ENCODE measurements at regions not wholly inside any gene's neighbourhood (a gene's known extent, or its start where the extent isn't known, plus 50 kb on each side); places are given as distances from the start of the nearest gene placed in this dataset.

GRCh38 chr7:80313716-80314115, 179.1 kb downstream of the GNAI1 start:
- intact Hi-C loops (cut with DNase I), result no loop called here
- H3K4me3 ChIP-seq, result no peak overlapping the region

GRCh38 chr7:80313067-80313626, 178.5 kb downstream of the GNAI1 start:
- intact Hi-C loops (cut with DNase I), result no loop called here
- Histone ChIP-seq H3K36me3 (ENCODE audit: insufficient read depth in 1 of 2, low read depth in 1 of 2) (no peaks in the 10 kb centered on the region), H3K9me3 (no peaks in the 10 kb centered on the region), H3K4me1 (no peaks in the 10 kb centered on the region), H3K27ac (no peak overlapping the region), H3K4me3 (no peak overlapping the region), H3K27me3 (ENCODE audit: insufficient read depth in 3 of 3, low read length in 2 of 3) (no peaks in the 10 kb centered on the region)
- no peak for TF ChIP-seq CTCF (IDR thresholded peaks at IDR 0.05)
- WGBS, 3 donors, result 85 to 88% (median 85%) methylated on average over 6 of the region's 6 CpGs
- DNase-seq (no peak), ATAC-seq (no peak)

More at GRCh38 chr7:80313716-80314115, 179.1 kb downstream of the GNAI1 start:
- Histone ChIP-seq H3K4me1 (no peaks in the 10 kb centered on the region), H3K27me3 (ENCODE audit: insufficient read depth in 3 of 3, low read length in 2 of 3) (no peaks in the 10 kb centered on the region), H3K9me3 (no peaks in the 10 kb centered on the region), H3K36me3 (ENCODE audit: insufficient read depth in 1 of 2, low read depth in 1 of 2) (no peaks in the 10 kb centered on the region), H3K27ac (no peak overlapping the region)
- TF ChIP-seq CTCF (IDR thresholded peaks at IDR 0.05), result no peak
- WGBS, 3 donors, result 90 to 94% (median 94%) methylated on average over 3 of the region's 3 CpGs
- DNase-seq (no peak), ATAC-seq (no peak)

- DNase-seq, result no peak
- no peak overlapping the region for H3K27ac ChIP-seq
- no peak for ATAC-seq
These were observed 177.6 kb downstream of the GNAI1 start for GRCh38 chr7:80312139-80312661.

GRCh38 chr7:80311313-80311712, 176.7 kb downstream of the GNAI1 start:
- Histone ChIP-seq H3K4me3 (no peak overlapping the region), H3K36me3 (ENCODE audit: insufficient read depth in 1 of 2, low read depth in 1 of 2) (no peaks in the 10 kb centered on the region), H3K27me3 (ENCODE audit: insufficient read depth in 3 of 3, low read length in 2 of 3) (no peaks in the 10 kb centered on the region), H3K27ac (no peak overlapping the region), H3K4me1 (no peaks in the 10 kb centered on the region), H3K9me3 (no peaks in the 10 kb centered on the region)
- TF ChIP-seq CTCF (IDR thresholded peaks at IDR 0.05), result no peak
- DNase-seq, result no peak
- WGBS, 3 donors, result 70 to 77% (median 71%) methylated on average over 2 of the region's 2 CpGs
- ATAC-seq, result no peak
- intact Hi-C loops (cut with DNase I), result no loop called here

More at GRCh38 chr7:80312139-80312661, 177.6 kb downstream of the GNAI1 start:
- Histone ChIP-seq H3K4me3 (no peak overlapping the region), H3K36me3 (ENCODE audit: insufficient read depth in 1 of 2, low read depth in 1 of 2) (no peaks in the 10 kb centered on the region), H3K4me1 (no peaks in the 10 kb centered on the region), H3K27me3 (ENCODE audit: insufficient read depth in 3 of 3, low read length in 2 of 3) (no peaks in the 10 kb centered on the region), H3K9me3 (no peaks in the 10 kb centered on the region)
- WGBS, 3 donors, result 43 to 48% (median 47%) methylated on average over 5 of the region's 5 CpGs
- intact Hi-C loops (cut with DNase I), result no loop called here
- TF ChIP-seq CTCF (IDR thresholded peaks at IDR 0.05), result no peak

Data from psoas muscle (tissue), 7 donors.